T-helper 2 cell (primary cell): ENCODE measurements at regions not wholly inside any gene's neighbourhood (a gene's known extent, or its start where the extent isn't known, plus 50 kb on each side); places are given as distances from the start of the nearest gene placed in this dataset.
"Not testable (repeated sequence)": the region's sequence is repeated elsewhere in the genome, so short reads cannot be mapped to it uniquely, and the experiment has no call there.

Experiments
- DNase-seq, 5 experiments: peaks; one replicate each; pipeline versions ENCODE4 v3.0.0 to v3.0.0-alpha.2; 2012 to 2022

GRCh38 chr10:64771253-64772050, 1250.3 kb downstream of the REEP3 start:
- no peak for DNase-seq

DNA sequence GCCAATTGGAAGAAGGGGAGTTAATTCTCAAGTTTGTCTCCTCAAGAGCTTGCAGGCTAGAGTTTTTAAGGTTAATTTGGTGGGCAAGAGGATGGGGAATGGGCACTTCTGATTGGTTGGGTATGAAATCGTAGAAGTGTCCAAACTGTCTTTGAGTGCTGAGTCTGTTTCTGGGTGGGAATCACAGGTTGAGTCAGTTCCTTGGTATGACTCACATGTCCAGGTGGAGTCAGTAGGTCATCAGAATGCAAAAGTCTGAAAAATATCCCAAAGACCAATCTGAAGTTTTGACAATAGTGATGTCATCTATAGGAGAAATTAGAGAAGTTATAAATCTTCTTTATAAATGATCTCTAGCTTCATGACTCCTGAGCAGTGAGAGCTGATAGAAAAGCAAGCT, 1252.2 kb downstream of the REEP3 start:
- DNase-seq = no peak

- DNase-seq = not testable (repeated sequence)
These were observed 1263.2 kb downstream of the REEP3 start for GRCh38 chr10:64784451-64784850.

DNA sequence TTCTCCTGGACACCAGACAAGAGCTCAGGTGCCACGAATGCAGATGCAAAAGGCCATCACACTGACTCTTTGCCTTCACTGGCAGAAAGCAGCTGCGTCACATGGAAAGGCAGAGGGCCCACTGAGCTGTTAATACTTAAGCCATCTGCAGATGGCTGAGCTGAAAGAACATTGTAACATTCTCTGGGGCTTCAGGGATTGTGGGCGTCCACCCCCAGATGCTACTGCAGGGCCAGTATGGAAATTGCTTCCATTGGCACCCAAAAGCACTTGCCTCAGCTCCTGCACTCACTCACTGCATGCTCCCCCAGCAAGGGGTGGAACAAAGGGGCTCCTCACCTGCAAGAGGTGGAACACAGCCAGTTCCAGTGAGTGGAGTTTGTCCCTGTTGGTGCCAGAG, 1264.6 kb downstream of the REEP3 start:
- no peak for DNase-seq

GRCh38 chr10:64786989-64787388, 1265.8 kb downstream of the REEP3 start:
- DNase-seq = no peak

GRCh38 chr10:64795847-64796246, 1274.6 kb downstream of the REEP3 start:
- no peak for DNase-seq

DNA sequence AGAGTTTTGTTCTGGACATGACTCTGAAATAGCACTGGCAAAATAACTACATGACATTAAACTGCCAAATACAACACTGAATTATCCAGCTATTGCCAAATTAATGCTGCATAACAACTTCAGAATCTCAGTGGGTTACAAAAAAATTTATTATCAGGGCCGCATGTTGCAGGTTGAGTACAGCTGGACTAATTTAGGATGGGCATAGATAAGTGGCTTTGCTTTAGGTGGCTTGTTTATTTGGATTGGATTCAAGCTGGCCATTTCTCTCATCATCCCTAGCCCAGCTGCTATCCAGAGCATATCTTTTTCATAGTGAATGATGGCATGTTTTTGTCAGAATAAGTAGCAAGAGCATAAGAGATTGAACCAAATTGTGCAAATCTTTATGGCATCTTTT, 1277.1 kb downstream of the REEP3 start:
- no peak for DNase-seq

DNA sequence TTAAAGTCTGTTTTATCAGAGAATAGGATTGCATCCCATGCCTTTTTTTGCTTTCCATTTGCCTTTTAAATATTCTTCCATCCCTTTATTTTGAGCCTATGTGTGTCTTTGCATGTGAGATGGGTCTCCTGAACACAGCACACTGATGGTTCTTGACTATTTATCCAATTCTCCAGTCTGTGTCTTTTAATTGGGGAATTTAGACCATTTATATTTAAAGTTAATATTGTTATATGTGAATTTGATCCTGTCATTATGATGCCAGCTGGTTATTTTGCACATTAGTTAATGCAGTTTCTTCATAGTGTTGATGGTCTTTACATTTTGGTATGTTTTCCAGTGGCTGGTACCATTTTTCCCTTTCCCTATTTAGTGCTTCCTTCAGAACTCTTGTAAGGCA, 1287.0 kb downstream of the REEP3 start:
- DNase-seq = not testable (repeated sequence)

- DNase-seq = not testable (repeated sequence)
These were observed 1288.8 kb downstream of the REEP3 start for GRCh38 chr10:64810046-64810445.

GRCh38 chr10:64813391-64813790, 1292.2 kb downstream of the REEP3 start:
- no peak for DNase-seq

DNA sequence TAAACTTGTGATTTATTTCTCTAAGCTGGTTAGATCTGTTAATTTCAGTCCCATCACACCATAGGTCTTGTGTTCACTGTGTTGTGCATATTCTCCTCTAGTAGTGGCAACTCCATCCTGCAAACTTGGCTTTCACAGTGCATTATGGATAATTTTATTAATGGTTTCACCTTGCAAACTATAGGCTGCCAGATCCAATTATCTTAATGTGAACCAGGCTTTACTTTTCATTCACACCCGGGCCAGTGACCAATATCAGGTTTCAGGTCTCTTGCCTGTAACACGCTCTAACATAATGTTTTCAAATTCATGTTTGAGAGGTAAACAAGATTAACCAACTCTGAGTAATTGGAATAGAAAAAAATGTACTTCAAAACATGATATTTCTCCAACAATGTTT, 1293.0 kb downstream of the REEP3 start:
- DNase-seq = no peak

- no peak for DNase-seq
These were observed 1308.7 kb downstream of the REEP3 start for GRCh38 chr10:64829888-64830412.

DNA sequence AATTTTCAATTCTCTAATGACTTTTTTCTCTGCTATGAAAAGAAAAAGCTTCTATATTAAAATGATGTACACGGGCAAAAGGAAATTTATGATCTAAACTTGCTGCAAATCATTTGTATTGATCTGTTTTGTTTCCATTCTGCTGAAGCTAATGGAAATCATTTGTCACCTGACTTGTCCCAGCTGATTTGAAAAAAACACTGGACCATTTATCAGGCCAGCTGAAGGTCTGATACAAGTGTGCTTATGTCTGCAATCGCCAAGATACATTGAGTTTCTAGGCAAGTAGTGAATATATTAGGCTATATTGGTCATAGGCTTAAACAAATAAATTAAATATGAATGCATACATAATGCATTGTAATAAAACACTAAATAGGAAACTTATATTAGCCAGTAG, 1309.7 kb downstream of the REEP3 start:
- DNase-seq = no peak

DNA sequence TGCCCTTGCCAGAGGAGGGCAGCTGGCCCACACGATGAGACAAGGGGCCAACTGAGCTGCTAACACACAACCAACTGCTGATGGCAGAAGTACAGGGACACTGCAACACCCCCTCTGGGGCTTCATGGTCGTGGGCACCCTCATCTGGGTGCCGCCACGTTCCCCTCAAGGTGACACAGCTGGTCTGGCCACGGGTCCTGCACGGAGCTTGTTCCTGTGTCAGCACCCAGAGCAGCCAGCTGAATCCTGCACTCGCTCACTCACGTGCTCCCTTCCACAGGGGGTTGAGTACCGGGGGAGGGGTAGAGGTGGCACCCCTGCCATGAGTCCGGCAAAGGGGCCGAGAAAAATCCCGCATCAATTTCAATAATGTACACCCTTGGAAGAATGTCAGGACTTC, 1319.1 kb downstream of the REEP3 start:
- DNase-seq = no peak

DNA sequence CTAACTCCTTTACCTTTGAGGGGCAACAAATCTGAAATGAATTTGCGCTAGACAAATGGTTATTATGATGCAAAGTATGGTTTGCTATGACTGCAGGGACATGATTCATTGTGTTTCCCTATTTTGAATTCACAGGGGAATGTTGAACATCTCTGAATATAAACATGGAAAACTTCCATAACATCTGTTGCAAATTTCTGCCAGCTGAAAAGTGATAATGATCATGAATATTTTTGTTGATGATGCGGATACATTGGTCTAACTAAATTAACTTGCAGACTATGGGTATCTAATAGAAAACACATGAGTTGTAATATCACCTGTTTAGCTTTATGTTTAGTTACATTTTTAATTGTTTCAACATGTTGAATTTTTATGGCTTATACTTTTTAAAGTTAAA, 1325.5 kb downstream of the REEP3 start:
- DNase-seq = no peak

DNA sequence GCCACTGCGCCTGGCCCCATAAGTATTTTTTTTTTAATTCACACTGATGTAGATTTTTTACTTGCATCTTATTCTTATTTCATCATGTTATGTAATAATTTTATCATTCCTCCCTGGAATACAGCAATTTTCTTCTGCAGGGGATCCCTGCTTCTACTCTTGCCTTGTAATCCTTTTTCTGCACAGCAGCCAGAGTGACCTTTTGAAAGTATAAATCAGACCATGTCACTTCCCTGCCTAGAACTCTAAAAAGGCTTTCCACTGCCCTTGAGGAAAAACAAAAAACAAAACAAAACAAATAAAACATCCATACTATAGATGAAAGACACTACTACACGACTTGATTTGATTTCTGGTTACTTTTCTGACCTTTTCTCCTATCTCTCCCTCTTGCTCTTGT, 1334.7 kb downstream of the REEP3 start:
- DNase-seq = no peak

- no peak for DNase-seq
These were observed 1338.7 kb downstream of the REEP3 start for GRCh38 chr10:64859911-64860310.

DNA sequence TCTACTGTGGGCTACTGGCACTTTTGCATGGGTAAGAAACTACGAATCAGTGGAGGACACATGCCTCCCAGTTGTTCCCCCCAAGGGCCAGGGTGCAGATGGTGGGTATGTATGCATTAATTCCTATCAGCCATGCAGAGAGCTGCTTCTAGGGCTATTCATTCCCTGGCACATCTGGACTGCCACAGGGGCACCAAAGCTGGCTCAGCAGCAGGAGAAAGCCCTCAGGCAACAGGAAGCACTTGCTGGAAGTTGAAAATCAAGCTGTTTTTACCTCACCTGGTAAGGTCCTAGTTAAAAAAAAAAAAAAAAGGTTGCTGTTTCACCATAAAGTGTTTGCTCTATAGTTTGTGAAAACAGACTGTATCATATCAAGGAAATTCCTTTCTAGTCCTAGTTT, 1342.6 kb downstream of the REEP3 start:
- no peak for DNase-seq

DNA sequence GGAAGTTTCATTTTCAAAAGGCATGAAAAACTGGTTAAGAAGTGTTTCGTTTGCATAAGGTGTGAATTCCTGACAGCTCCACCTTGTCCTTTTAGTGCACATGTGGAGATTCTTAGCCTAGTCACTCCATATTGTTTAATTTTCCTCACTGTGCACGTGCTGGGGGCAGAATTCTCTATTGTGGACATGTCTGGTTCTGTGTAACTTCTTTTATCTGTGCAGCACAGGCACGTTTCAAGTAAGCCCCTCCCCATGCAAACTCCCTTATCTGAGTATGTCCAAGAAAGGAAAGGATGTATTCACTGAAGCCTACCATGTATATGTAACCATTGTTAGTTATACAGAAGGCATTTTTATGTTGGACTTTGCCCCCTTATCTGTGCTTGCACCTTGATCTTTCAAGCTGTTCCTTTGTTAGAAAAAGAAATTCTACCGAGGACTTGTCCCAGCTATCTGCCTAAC, 1346.3 kb downstream of the REEP3 start:
- no peak for DNase-seq

DNA sequence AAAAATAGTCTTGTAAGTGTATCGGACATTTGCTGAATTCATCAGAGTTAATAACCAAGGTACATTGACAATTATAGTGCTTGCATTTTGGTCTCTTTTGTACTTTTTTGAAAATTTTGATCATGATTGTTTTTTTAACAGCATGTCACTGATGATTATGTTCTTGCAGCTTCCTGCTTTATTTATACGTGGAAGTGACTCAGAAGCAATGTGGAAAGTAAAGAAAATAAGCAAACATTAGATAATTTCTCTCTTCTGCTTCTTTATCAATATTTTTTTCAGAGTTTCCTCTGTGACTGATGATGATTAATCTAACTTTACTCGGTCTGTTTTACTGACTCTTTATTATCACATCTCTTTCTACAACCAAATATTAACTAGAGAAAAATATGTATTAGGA, 1351.9 kb downstream of the REEP3 start:
- no peak for DNase-seq

DNA sequence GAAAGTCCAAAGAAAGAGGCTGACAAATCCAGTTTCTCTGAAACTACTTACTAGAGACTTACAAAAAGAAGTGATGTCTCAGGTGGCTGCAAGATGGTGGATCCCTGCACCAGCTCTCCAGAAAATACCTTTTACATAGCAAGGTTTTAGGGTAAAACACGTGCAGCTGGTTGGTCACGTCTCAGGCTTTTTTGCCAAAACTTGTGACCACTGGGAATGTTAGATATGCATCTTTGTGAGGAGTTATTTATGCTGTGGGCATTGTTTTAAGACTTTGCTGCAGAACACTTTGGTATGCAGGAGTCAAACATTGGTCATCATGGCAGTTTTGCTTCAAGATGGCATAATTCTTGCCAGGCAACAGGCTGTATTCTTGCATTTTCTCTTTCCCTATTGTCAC, 1352.8 kb downstream of the REEP3 start:
- DNase-seq = no peak

DNA sequence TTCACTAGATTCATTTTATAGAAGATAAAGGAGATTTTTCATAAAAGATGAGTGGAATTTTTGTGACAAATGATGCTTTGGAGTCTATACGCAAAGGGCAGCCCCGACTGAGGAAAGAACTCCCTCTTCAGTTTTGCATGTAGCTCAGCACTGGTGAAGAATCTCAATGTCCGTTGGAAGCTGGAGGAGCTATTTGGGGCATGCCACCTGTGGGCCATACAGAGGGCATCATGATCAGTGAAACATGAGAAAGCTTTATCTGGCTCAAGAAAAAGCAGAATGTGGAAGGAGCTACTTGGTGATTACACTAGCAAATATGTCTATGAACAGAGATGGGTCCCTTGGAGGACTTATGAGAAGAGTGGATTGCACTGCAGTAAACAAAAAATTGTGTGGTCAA, 1359.3 kb downstream of the REEP3 start:
- DNase-seq = no peak

- no peak for DNase-seq
These were observed 1360.1 kb downstream of the REEP3 start for GRCh38 chr10:64881257-64881656.

GRCh38 chr10:64896582-64896981, 1375.4 kb downstream of the REEP3 start:
- DNase-seq = no peak

DNA sequence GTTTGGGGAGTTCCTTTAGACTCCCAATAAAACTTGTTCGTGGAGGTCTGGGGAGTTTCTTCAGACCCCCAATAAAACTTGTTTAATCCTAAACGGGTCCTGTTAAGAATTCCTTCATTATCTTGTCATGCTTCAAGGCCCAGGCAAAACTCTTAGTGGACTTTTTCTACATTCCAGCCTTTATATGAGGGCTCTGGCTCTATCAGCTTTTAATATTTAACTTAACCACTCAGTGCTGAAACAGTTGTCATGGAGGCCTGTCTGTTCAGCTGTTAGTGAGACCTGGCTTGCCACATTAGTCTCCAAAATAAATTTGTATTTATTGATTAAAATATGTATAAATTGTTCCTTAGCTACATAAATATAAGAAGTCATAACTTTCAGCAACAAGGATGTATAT, 1385.1 kb downstream of the REEP3 start:
- DNase-seq = not testable (repeated sequence)
